Ovary (tissue), 3 donors: ENCODE measurements at regions not wholly inside any gene's neighbourhood (a gene's known extent, or its start where the extent isn't known, plus 50 kb on each side); places are given as distances from the start of the nearest gene placed in this dataset.

Experiments
- CTCF ChIP-seq, 3 donors: fragments of 450-650 bp in 2 of 3; fragments of 200-600 bp in 1 of 3; IDR thresholded peaks; one replicate each; pipeline versions ENCODE4 v1.5.1 to v1.8.0; 2016 to 2022; ENCODE audit warnings: antibody characterized with exemption in 3 of 3, mild to moderate bottlenecking in 1 of 3
- POLR2A ChIP-seq: fragments of 450-650 bp; IDR thresholded peaks from one replicate; pipeline ENCODE4 v1.6.1; 2017; ENCODE audit warnings: antibody characterized with exemption, mild to moderate bottlenecking, moderate library complexity
- donor health status: DM: no; HTN: no; CAD: no.

GRCh38 chr1:21342961-21343838 is 52.9 kb upstream of the ECE1 start:
- TF ChIP-seq POLR2A (no peak), CTCF (IDR thresholded peaks at IDR 0.05) (no peak)
